Left hindlimb (tissue), 1 donor: ENCODE measurements at regions not wholly inside any gene's neighbourhood (a gene's known extent, or its start where the extent isn't known, plus 50 kb on each side); places are given as distances from the start of the nearest gene placed in this dataset.

Experiments used
- DNase-seq: peaks from one replicate; pipeline ENCODE4 v3.0.0-alpha.2; 2018

GRCh38 chr15:77860071-77860691, 217.3 kb downstream of the TBC1D2B start:
- DNase-seq, result peak; percentile 21

GRCh38 chr15:77859491-77860060, 217.9 kb downstream of the TBC1D2B start:
- DNase-seq, result no peak

- no peak for DNase-seq
Measured at GRCh38 chr15:77858792-77859490, 218.6 kb downstream of the TBC1D2B start.

GRCh38 chr15:77857419-77857818, 220.1 kb downstream of the TBC1D2B start:
- no peak for DNase-seq

- DNase-seq, result no peak
Measured at GRCh38 chr15:77856705-77857346, 220.7 kb downstream of the TBC1D2B start.

GRCh38 chr15:77855871-77856270, 221.6 kb downstream of the TBC1D2B start:
- no peak for DNase-seq

- DNase-seq, result no peak
Measured at GRCh38 chr15:77854980-77855379, 222.3 kb upstream of the LINGO1 start.

GRCh38 chr15:77853910-77854309, 221.2 kb upstream of the LINGO1 start:
- no peak for DNase-seq

- no peak for DNase-seq
Measured at GRCh38 chr15:77853008-77853328, 220.3 kb upstream of the LINGO1 start.

- no peak for DNase-seq
Measured at GRCh38 chr15:77852241-77853007, 219.7 kb upstream of the LINGO1 start.

GRCh38 chr15:77851691-77852090, 219.0 kb upstream of the LINGO1 start:
- peak; percentile 44 for DNase-seq

- no peak for DNase-seq
Measured at GRCh38 chr15:77851086-77851485, 218.4 kb upstream of the LINGO1 start.

GRCh38 chr15:77846986-77847385, 214.3 kb upstream of the LINGO1 start:
- no peak for DNase-seq

- no peak for DNase-seq
Measured at GRCh38 chr15:77846360-77846759, 213.6 kb upstream of the LINGO1 start.

- DNase-seq, result no peak
Measured at GRCh38 chr15:77844798-77845446, 212.2 kb upstream of the LINGO1 start.

GRCh38 chr15:77843546-77843945, 210.8 kb upstream of the LINGO1 start:
- no peak for DNase-seq

GRCh38 chr15:77840991-77841775, 208.5 kb upstream of the LINGO1 start:
- no peak for DNase-seq

GRCh38 chr15:77839970-77840905, 207.5 kb upstream of the LINGO1 start:
- DNase-seq, result peak; percentile 17

GRCh38 chr15:77839456-77839855, 206.7 kb upstream of the LINGO1 start:
- DNase-seq, result peak; percentile 7

GRCh38 chr15:77838595-77838994, 205.9 kb upstream of the LINGO1 start:
- no peak for DNase-seq

- DNase-seq, result no peak
Measured at GRCh38 chr15:77838061-77838460, 205.3 kb upstream of the LINGO1 start.
